ENCODE measurements at regions not wholly inside any gene's neighbourhood (a gene's known extent, or its start where the extent isn't known, plus 50 kb on each side); places are given as distances from the start of the nearest gene placed in this dataset.
A peak's percentile ranks its signal among the peaks of the same experiment; 100 is the strongest.

DNA sequence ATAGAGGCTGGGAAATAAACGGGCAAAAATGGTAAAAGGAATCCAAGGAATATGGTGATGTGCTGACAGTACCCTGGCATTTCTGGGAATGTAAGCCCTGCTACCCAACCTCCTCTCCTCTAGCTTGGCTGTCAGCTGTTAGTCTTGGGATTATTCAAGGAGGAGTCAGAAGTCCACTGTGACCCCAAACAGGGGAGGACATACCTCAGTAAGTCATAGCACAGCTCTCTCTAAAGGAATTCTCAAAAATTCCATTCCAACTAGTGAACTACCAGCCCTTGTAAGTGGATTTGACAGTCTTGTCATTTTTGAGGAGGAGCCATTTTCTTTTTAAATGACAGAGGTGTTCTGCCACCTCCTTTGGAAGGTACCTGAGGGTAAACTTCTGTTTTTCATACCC is 207.5 kb downstream of the PDCD6IP start:
- Histone ChIP-seq H4K20me1 (ENCODE audit: insufficient read depth) (no peaks in the 10 kb centered on the region), H3K9me3 (ENCODE audit: low read length) (no peaks in the 10 kb centered on the region), H3K9ac (ENCODE audit: low read length) (no peak overlapping the region), H3K9me2 (ENCODE audit: insufficient read depth, low read length) (no peaks in the 10 kb centered on the region), H3K4me3 (ENCODE audit: low read length) (no peak overlapping the region), H3K4me2 (ENCODE audit: low read length) (no peak overlapping the region), H3K27ac (ENCODE audit: low read length) (no peak overlapping the region), H3K27me3 (ENCODE audit: insufficient read depth, low read depth, low read length) (no peaks in the 10 kb centered on the region), H2AFZ (ENCODE audit: low read depth, low read length) (no peak overlapping the region), H3K36me3 (ENCODE audit: insufficient read depth, low read length) (no peaks in the 10 kb centered on the region), H3K79me2 (replicated peaks; ENCODE audit: insufficient read depth, low read length) (no peaks in the 10 kb centered on the region), H3F3A (ENCODE audit: insufficient read depth, low read length, poor library complexity, severe bottlenecking) (no peaks in the 10 kb centered on the region)
- TF ChIP-seq RAD21 (conservative IDR thresholded peaks at IDR 0.05) (no peak), MXI1 (conservative IDR thresholded peaks at IDR 0.05; ENCODE audit: poor library complexity, severe bottlenecking) (no peak), REST (IDR thresholded peaks at IDR 0.05; ENCODE audit: borderline replicate concordance) (no peak), EP300 (conservative IDR thresholded peaks at IDR 0.05; ENCODE audit: poor library complexity, severe bottlenecking) (no peak), SMC3 (conservative IDR thresholded peaks at IDR 0.05; ENCODE audit: poor library complexity) (no peak), POLR2AphosphoS5 (IDR thresholded peaks at IDR 0.05) (no peak), EZH2 (IDR thresholded peaks at IDR 0.05; ENCODE audit: borderline replicate concordance, insufficient read depth, low read length, poor library complexity, severe bottlenecking) (no peak), TAF1 (IDR thresholded peaks at IDR 0.05; ENCODE audit: low read depth) (no peak)
- TF ChIP-seq, protein P1, sequence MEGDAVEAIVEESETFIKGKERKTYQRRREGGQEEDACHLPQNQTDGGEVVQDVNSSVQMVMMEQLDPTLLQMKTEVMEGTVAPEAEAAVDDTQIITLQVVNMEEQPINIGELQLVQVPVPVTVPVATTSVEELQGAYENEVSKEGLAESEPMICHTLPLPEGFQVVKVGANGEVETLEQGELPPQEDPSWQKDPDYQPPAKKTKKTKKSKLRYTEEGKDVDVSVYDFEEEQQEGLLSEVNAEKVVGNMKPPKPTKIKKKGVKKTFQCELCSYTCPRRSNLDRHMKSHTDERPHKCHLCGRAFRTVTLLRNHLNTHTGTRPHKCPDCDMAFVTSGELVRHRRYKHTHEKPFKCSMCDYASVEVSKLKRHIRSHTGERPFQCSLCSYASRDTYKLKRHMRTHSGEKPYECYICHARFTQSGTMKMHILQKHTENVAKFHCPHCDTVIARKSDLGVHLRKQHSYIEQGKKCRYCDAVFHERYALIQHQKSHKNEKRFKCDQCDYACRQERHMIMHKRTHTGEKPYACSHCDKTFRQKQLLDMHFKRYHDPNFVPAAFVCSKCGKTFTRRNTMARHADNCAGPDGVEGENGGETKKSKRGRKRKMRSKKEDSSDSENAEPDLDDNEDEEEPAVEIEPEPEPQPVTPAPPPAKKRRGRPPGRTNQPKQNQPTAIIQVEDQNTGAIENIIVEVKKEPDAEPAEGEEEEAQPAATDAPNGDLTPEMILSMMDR (IDR thresholded peaks at IDR 0.05; ENCODE audit: poor library complexity, severe bottlenecking), result no peak

DNA sequence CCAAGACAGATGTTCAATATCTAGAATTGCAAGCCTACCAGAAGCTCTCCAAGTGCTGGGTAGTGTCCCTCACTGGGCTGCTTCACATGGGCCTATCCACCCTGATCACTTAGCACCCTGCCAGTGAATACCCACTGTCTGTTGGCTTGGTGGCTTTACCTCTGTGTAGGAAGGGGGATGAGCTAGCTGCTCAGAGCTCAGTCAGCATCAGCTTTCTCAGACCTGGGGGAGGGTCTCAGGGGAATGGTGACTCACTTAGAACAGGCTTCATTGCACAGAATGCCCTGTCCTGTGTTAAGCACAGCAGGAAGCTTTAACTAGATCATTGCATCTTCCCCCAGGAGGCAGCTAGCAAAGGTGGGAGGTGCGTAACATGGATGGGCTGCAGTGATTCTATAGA is 209.8 kb downstream of the PDCD6IP start:
- no peak overlapping the region for H3K9ac ChIP-seq (ENCODE audit: low read length)
- H3K36me3 ChIP-seq (ENCODE audit: insufficient read depth, low read length), result no peaks in the 10 kb centered on the region
- H3K4me2 ChIP-seq (ENCODE audit: low read length), result no peak overlapping the region
- H3K9me3 ChIP-seq (ENCODE audit: low read length), result no peaks in the 10 kb centered on the region
- H2AFZ ChIP-seq (ENCODE audit: low read depth, low read length), result no peak overlapping the region
- H3K27ac ChIP-seq (ENCODE audit: low read length), result no peak overlapping the region
- H3K4me3 ChIP-seq (ENCODE audit: low read length), result no peak overlapping the region
- H3K9me2 ChIP-seq (ENCODE audit: insufficient read depth, low read length), result no peaks in the 10 kb centered on the region
- no peaks in the 10 kb centered on the region for H3F3A ChIP-seq (ENCODE audit: insufficient read depth, low read length, poor library complexity, severe bottlenecking)
- no peaks in the 10 kb centered on the region for H3K79me2 ChIP-seq (replicated peaks; ENCODE audit: insufficient read depth, low read length)
- TF ChIP-seq POLR2AphosphoS5 (IDR thresholded peaks at IDR 0.05) (peak; percentile 29), RAD21 (conservative IDR thresholded peaks at IDR 0.05) (no peak)
- no peaks in the 10 kb centered on the region for H4K20me1 ChIP-seq (ENCODE audit: insufficient read depth)
- H3K27me3 ChIP-seq (ENCODE audit: insufficient read depth, low read depth, low read length), result no peaks in the 10 kb centered on the region

Data from neural cell (in vitro differentiated cells).